ENCODE measurements at regions not wholly inside any gene's neighbourhood (a gene's known extent, or its start where the extent isn't known, plus 50 kb on each side); places are given as distances from the start of the nearest gene placed in this dataset.

- intact Hi-C loops (cut with micrococcal nuclease) = no loop called here
- Histone ChIP-seq H3K9me3 (replicated peaks) (no peaks in the 10 kb centered on the region), H3K4me3 (no peak overlapping the region), H3K27ac (replicated peaks) (peak overlapping the region; percentile 77), H3K27me3 (ENCODE audit: low read depth) (no peaks in the 10 kb centered on the region), H3K36me3 (no peaks in the 10 kb centered on the region), H3K4me1 (peaks cover 16% of the 10 kb centered on the region)
- no peak for TF ChIP-seq CTCF (IDR thresholded peaks at IDR 0.05; ENCODE audit: borderline replicate concordance)
- DNase-seq = no peak
Observed at GRCh38 chr13:106651442-106651841, 83.5 kb upstream of the ARGLU1 start.

- no peak for DNase-seq
Observed at GRCh38 chr13:106650690-106651205, 82.8 kb upstream of the ARGLU1 start.

GRCh38 chr13:106649495-106649894 lies 81.6 kb upstream of the ARGLU1 start:
- intact Hi-C loops (cut with micrococcal nuclease) = no loop called here
- no peaks in the 10 kb centered on the region for H3K36me3 ChIP-seq
- no peak for DNase-seq
- TF ChIP-seq CTCF (IDR thresholded peaks at IDR 0.05; ENCODE audit: borderline replicate concordance) = no peak
- no peaks in the 10 kb centered on the region for H3K27me3 ChIP-seq (ENCODE audit: low read depth)
- no peaks in the 10 kb centered on the region for H3K9me3 ChIP-seq (replicated peaks)
- peak overlapping the region; percentile 77 for H3K27ac ChIP-seq (replicated peaks)
- H3K4me1 ChIP-seq = peaks cover 16% of the 10 kb centered on the region
- no peak overlapping the region for H3K4me3 ChIP-seq

More at GRCh38 chr13:106650690-106651205, 82.8 kb upstream of the ARGLU1 start:
- TF ChIP-seq CTCF (IDR thresholded peaks at IDR 0.05; ENCODE audit: borderline replicate concordance) = no peak
- Histone ChIP-seq H3K36me3 (no peaks in the 10 kb centered on the region), H3K27ac (replicated peaks) (peak overlapping the region; percentile 77), H3K4me1 (peaks cover 16% of the 10 kb centered on the region), H3K4me3 (no peak overlapping the region), H3K9me3 (replicated peaks) (no peaks in the 10 kb centered on the region), H3K27me3 (ENCODE audit: low read depth) (no peaks in the 10 kb centered on the region)
- intact Hi-C loops (cut with micrococcal nuclease) = no loop called here

GRCh38 chr13:106640515-106640914 lies 72.6 kb upstream of the ARGLU1 start:
- no peak for DNase-seq
- intact Hi-C loops (cut with micrococcal nuclease) = no loop called here
- Histone ChIP-seq H3K36me3 (no peaks in the 10 kb centered on the region), H3K4me1 (peaks cover 4% of the 10 kb centered on the region), H3K9me3 (replicated peaks) (no peaks in the 10 kb centered on the region), H3K27ac (replicated peaks) (no peak overlapping the region), H3K27me3 (ENCODE audit: low read depth) (no peaks in the 10 kb centered on the region), H3K4me3 (no peak overlapping the region)
- no peak for TF ChIP-seq CTCF (IDR thresholded peaks at IDR 0.05; ENCODE audit: borderline replicate concordance)

- H3K27ac ChIP-seq (replicated peaks) = peak overlapping the region; percentile 74
- DNase-seq = no peak
- H3K27me3 ChIP-seq (ENCODE audit: low read depth) = no peaks in the 10 kb centered on the region
- intact Hi-C loops (cut with micrococcal nuclease) = no loop called here
- H3K9me3 ChIP-seq (replicated peaks) = no peaks in the 10 kb centered on the region
- H3K4me1 ChIP-seq = peaks cover 25% of the 10 kb centered on the region
- H3K4me3 ChIP-seq = no peak overlapping the region
- no peaks in the 10 kb centered on the region for H3K36me3 ChIP-seq
- no peak for TF ChIP-seq CTCF (IDR thresholded peaks at IDR 0.05; ENCODE audit: borderline replicate concordance)
Observed at GRCh38 chr13:106637519-106637918, 69.6 kb upstream of the ARGLU1 start.

Measured in left ventricle myocardium inferior (tissue), 1 donor.